ENCODE measurements at regions not wholly inside any gene's neighbourhood (a gene's known extent, or its start where the extent isn't known, plus 50 kb on each side); places are given as distances from the start of the nearest gene placed in this dataset.

DNA sequence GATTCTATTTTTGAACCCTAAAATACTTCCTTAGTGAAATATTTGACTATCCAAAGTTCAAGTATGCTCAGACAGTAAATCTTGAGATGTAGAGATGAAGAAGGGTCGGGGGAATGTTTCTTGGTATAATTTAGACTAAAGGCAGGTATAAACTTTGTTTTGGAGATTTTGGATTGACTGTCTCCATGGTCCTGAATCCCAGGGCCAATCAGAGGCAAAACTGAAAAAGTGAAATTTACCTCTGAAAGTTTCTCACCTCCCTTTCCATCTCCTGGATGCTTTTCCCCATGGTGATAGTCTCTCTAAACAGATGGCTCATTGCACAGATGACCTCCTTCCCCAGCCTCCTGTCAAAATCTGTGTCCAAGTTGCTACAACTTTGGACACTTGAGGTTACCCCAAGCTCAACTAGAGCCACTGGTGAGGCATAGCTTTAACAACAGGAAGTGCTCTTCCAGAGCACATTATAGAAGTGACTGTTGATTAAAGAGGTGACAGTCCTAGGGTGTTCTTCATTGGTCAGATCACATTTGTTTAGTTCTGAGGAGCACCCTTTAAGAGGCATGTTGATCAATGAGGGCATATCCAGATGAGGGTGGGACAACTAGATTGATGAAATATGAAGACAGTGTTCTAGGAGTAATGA is 128.4 kb downstream of the AKAP11 start:
- TF ChIP-seq, protein P1, sequence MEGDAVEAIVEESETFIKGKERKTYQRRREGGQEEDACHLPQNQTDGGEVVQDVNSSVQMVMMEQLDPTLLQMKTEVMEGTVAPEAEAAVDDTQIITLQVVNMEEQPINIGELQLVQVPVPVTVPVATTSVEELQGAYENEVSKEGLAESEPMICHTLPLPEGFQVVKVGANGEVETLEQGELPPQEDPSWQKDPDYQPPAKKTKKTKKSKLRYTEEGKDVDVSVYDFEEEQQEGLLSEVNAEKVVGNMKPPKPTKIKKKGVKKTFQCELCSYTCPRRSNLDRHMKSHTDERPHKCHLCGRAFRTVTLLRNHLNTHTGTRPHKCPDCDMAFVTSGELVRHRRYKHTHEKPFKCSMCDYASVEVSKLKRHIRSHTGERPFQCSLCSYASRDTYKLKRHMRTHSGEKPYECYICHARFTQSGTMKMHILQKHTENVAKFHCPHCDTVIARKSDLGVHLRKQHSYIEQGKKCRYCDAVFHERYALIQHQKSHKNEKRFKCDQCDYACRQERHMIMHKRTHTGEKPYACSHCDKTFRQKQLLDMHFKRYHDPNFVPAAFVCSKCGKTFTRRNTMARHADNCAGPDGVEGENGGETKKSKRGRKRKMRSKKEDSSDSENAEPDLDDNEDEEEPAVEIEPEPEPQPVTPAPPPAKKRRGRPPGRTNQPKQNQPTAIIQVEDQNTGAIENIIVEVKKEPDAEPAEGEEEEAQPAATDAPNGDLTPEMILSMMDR (IDR thresholded peaks at IDR 0.05), result no peak
- TF ChIP-seq EZH2 (IDR thresholded peaks at IDR 0.05) (no peak), EZH2phosphoT487 (IDR thresholded peaks at IDR 0.05) (no peak)
